Neural cell (in vitro differentiated cells): ENCODE measurements at regions not wholly inside any gene's neighbourhood (a gene's known extent, or its start where the extent isn't known, plus 50 kb on each side); places are given as distances from the start of the nearest gene placed in this dataset.
"Not testable (repeated sequence)": the region's sequence is repeated elsewhere in the genome, so short reads cannot be mapped to it uniquely, and the experiment has no call there.

ENCODE experiments used
- H2AFZ ChIP-seq: fragments of 200-600, 300-800 bp; sonication (generic), shearing (Covaris generic); 2 replicates; pipeline ENCODE4 v1.6.0; 2014; ENCODE audit warnings: low read depth, mild to moderate bottlenecking, antibody characterized with exemption, low read length, moderate library complexity
- H3F3A ChIP-seq: fragments of 200-600 bp; shearing (Covaris generic); 2 replicates; pipeline ENCODE4 v1.6.1; 2016; ENCODE audit warnings: mild to moderate bottlenecking, moderate library complexity, mixed read lengths, antibody characterized with exemption, low read length; ENCODE audit not compliant: insufficient read depth, poor library complexity, severe bottlenecking
- H3K27ac ChIP-seq: fragments of 200-600, 300-800 bp; sonication (generic), shearing (Covaris generic); 2 replicates; pipeline ENCODE4 v1.5.1; 2014; ENCODE audit warnings: mild to moderate bottlenecking, low read length, moderate library complexity
- H3K27me3 ChIP-seq: fragments of 300-800, 200-600 bp; sonication (generic), shearing (Covaris generic); 2 replicates; pipeline ENCODE4 v1.6.0; 2014; ENCODE audit warnings: mild to moderate bottlenecking, low read depth, low read length, moderate library complexity; ENCODE audit not compliant: insufficient read depth
- H3K36me3 ChIP-seq: fragments of 300-800, 200-600 bp; sonication (generic), shearing (Covaris generic); 2 replicates; pipeline ENCODE4 v1.5.1; 2014; ENCODE audit warnings: mild to moderate bottlenecking, antibody characterized with exemption, low read length, moderate library complexity; ENCODE audit not compliant: insufficient read depth
- H3K4me2 ChIP-seq: fragments of 300-800, 200-600 bp; sonication (generic), shearing (Covaris generic); 2 replicates; pipeline ENCODE4 v1.6.0; 2014; ENCODE audit warnings: mild to moderate bottlenecking, low read length
- H3K4me3 ChIP-seq: fragments of 300-800, 200-600 bp; sonication (generic), shearing (Covaris generic); 2 replicates; pipeline ENCODE4 v1.5.1; 2014; ENCODE audit warnings: mild to moderate bottlenecking, low read length, moderate library complexity
- H3K79me2 ChIP-seq: fragments of 200-600 bp; shearing (Covaris generic); replicated peaks from 2 replicates; pipeline ENCODE4 v1.6.0; 2014; ENCODE audit warnings: mild to moderate bottlenecking, low read length, moderate library complexity; ENCODE audit not compliant: insufficient read depth
- H3K9ac ChIP-seq: fragments of 300-800, 200-600 bp; sonication (generic), shearing (Covaris generic); 2 replicates; pipeline ENCODE4 v1.6.1; 2016; ENCODE audit warnings: mild to moderate bottlenecking, low read length, mixed read lengths
- H3K9me2 ChIP-seq: fragments of 200-600 bp; shearing (Covaris generic); 2 replicates; pipeline ENCODE4 v1.6.1; 2016; ENCODE audit warnings: mild to moderate bottlenecking, low read length, mixed read lengths; ENCODE audit not compliant: insufficient read depth
- H3K9me3 ChIP-seq: fragments of 200-600, 300-800 bp; sonication (generic), shearing (Covaris generic); 2 replicates; pipeline ENCODE4 v1.6.1; 2016; ENCODE audit warnings: mild to moderate bottlenecking, mixed run types, low read length, moderate library complexity, mixed read lengths
- H4K20me1 ChIP-seq: fragments of 200-600 bp; shearing (Covaris generic); 2 replicates; pipeline ENCODE4 v1.6.1; 2016; ENCODE audit warnings: mild to moderate bottlenecking, mixed run types; ENCODE audit not compliant: insufficient read depth
- EP300 ChIP-seq: fragments of 450-650 bp; conservative IDR thresholded peaks from 2 replicates; pipeline ENCODE4 v1.6.1; 2014; ENCODE audit warnings: antibody characterized with exemption, mild to moderate bottlenecking, moderate library complexity; ENCODE audit not compliant: poor library complexity, severe bottlenecking
- EZH2 ChIP-seq: fragments of 200-600, 300-800 bp; shearing (Covaris generic), sonication (generic); IDR thresholded peaks from 2 replicates; pipeline ENCODE4 v1.6.1; 2014; ENCODE audit warnings: antibody characterized with exemption, low read length, borderline replicate concordance, mild to moderate bottlenecking; ENCODE audit not compliant: insufficient read depth, poor library complexity, severe bottlenecking
- MXI1 ChIP-seq: fragments of 450-650 bp; conservative IDR thresholded peaks from 2 replicates; pipeline ENCODE4 v1.6.1; 2014; ENCODE audit warnings: antibody characterized with exemption, mild to moderate bottlenecking; ENCODE audit not compliant: poor library complexity, severe bottlenecking
- POLR2AphosphoS5 ChIP-seq: IDR thresholded peaks from 2 replicates; pipeline ENCODE4 v1.6.1; 2012
- RAD21 ChIP-seq: fragments of 450-650 bp; conservative IDR thresholded peaks from 2 replicates; pipeline ENCODE4 v1.6.1; 2014; ENCODE audit warnings: antibody characterized with exemption, mild to moderate bottlenecking, moderate library complexity
- SMC3 ChIP-seq: fragments of 450-650 bp; conservative IDR thresholded peaks from 2 replicates; pipeline ENCODE4 v1.6.1; 2014; ENCODE audit warnings: antibody characterized with exemption, mild to moderate bottlenecking, moderate library complexity; ENCODE audit not compliant: poor library complexity
- TAF1 ChIP-seq: IDR thresholded peaks from 2 replicates; pipeline ENCODE4 v1.6.1; 2012; ENCODE audit warnings: low read depth
- TF ChIP-seq, protein P1 (sequence below): fragments of 450-650 bp; IDR thresholded peaks from 2 replicates; pipeline ENCODE4 v1.5.1; 2014; ENCODE audit warnings: antibody characterized with exemption, mild to moderate bottlenecking, moderate library complexity; ENCODE audit not compliant: poor library complexity, severe bottlenecking
- TF ChIP-seq, protein P2 (sequence below): IDR thresholded peaks from 2 replicates; pipeline ENCODE4 v1.6.1; 2012; ENCODE audit warnings: borderline replicate concordance

DNA sequence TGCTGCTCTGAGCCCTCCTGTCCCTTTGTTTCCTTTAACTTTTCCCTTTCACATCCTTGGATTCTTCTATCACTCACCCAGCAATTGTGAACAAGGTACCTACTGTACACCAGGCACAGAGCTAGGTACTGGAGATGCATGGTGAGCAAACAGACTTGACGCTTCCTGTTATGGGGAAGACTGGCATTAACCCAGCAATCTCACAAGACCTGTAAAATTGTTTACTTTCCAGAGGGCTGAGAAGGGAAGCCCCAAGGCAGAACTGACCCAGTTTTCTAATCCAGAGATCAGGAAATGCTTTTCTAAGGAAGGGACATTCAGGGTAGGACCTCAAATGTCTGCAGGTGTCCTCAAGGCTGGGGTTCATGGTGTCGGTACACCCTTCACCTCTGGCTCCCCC lies 171.6 kb upstream of the KAZN start:
- no peaks in the 10 kb centered on the region for H3K9me3 ChIP-seq
- TF ChIP-seq, protein P1, sequence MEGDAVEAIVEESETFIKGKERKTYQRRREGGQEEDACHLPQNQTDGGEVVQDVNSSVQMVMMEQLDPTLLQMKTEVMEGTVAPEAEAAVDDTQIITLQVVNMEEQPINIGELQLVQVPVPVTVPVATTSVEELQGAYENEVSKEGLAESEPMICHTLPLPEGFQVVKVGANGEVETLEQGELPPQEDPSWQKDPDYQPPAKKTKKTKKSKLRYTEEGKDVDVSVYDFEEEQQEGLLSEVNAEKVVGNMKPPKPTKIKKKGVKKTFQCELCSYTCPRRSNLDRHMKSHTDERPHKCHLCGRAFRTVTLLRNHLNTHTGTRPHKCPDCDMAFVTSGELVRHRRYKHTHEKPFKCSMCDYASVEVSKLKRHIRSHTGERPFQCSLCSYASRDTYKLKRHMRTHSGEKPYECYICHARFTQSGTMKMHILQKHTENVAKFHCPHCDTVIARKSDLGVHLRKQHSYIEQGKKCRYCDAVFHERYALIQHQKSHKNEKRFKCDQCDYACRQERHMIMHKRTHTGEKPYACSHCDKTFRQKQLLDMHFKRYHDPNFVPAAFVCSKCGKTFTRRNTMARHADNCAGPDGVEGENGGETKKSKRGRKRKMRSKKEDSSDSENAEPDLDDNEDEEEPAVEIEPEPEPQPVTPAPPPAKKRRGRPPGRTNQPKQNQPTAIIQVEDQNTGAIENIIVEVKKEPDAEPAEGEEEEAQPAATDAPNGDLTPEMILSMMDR, result no peak
- TF ChIP-seq POLR2AphosphoS5 (no peak), MXI1 (no peak), RAD21 (no peak), EP300 (no peak), EZH2 (no peak), TAF1 (no peak), SMC3 (no peak)
- TF ChIP-seq, protein P2, sequence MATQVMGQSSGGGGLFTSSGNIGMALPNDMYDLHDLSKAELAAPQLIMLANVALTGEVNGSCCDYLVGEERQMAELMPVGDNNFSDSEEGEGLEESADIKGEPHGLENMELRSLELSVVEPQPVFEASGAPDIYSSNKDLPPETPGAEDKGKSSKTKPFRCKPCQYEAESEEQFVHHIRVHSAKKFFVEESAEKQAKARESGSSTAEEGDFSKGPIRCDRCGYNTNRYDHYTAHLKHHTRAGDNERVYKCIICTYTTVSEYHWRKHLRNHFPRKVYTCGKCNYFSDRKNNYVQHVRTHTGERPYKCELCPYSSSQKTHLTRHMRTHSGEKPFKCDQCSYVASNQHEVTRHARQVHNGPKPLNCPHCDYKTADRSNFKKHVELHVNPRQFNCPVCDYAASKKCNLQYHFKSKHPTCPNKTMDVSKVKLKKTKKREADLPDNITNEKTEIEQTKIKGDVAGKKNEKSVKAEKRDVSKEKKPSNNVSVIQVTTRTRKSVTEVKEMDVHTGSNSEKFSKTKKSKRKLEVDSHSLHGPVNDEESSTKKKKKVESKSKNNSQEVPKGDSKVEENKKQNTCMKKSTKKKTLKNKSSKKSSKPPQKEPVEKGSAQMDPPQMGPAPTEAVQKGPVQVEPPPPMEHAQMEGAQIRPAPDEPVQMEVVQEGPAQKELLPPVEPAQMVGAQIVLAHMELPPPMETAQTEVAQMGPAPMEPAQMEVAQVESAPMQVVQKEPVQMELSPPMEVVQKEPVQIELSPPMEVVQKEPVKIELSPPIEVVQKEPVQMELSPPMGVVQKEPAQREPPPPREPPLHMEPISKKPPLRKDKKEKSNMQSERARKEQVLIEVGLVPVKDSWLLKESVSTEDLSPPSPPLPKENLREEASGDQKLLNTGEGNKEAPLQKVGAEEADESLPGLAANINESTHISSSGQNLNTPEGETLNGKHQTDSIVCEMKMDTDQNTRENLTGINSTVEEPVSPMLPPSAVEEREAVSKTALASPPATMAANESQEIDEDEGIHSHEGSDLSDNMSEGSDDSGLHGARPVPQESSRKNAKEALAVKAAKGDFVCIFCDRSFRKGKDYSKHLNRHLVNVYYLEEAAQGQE, result no peak
- no peak overlapping the region for H2AFZ ChIP-seq
- no peaks in the 10 kb centered on the region for H3K9me2 ChIP-seq
- no peak overlapping the region for H3K4me3 ChIP-seq
- no peaks in the 10 kb centered on the region for H3K27me3 ChIP-seq
- no peak overlapping the region for H3K27ac ChIP-seq
- H3F3A ChIP-seq, result no peaks in the 10 kb centered on the region
- no peaks in the 10 kb centered on the region for H4K20me1 ChIP-seq
- H3K79me2 ChIP-seq, result no peaks in the 10 kb centered on the region
- H3K9ac ChIP-seq, result no peak overlapping the region
- H3K36me3 ChIP-seq, result no peaks in the 10 kb centered on the region
- H3K4me2 ChIP-seq, result no peak overlapping the region

DNA sequence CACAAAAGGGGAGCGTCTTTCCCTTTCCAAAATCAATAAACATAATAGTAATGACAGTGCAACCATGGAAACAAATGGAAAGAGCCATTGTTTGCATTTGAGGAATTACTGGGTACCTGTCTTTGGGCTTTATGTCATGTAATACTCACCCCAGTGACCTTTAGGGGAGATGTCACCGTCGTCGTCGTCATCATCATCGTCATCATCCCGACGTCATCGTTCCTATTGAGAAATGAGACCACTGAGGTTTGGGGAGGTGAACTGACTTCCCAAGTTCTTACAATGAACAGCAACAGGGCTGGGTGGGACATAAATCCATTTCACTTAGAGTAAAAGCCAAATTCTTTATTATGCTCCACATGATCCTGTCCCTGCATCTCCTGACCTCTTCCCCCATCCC lies 168.9 kb upstream of the KAZN start:
- Histone ChIP-seq H3K4me3 (no peak overlapping the region), H2AFZ (no peak overlapping the region), H3K27me3 (no peaks in the 10 kb centered on the region), H3K27ac (no peak overlapping the region), H4K20me1 (no peaks in the 10 kb centered on the region), H3K36me3 (no peaks in the 10 kb centered on the region), H3K9ac (no peak overlapping the region), H3K4me2 (no peak overlapping the region), H3K9me3 (no peaks in the 10 kb centered on the region), H3K79me2 (no peaks in the 10 kb centered on the region), H3K9me2 (no peaks in the 10 kb centered on the region), H3F3A (no peaks in the 10 kb centered on the region)
- TF ChIP-seq SMC3 (no peak), POLR2AphosphoS5 (no peak), RAD21 (no peak)

DNA sequence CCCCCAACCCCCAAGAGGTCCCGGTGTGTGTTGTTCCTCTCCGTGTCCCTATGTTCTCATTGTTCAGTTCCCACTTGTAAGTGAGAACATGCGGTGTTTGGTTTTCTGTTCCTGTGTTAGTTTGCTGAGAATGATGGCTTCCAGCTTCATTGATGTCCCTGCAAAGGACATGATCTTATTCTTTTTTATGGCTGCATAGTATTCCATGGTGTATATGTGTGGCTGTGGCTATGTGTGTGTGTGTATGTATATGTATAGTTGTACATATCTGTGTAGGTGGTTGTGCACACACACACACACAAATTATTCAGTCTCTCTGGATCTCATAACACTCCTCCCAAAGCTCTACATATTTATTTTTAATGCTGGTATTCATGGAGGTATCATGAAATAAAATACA lies 165.8 kb upstream of the KAZN start:
- not testable (repeated sequence) for H3F3A ChIP-seq, H3K27ac ChIP-seq, H3K27me3 ChIP-seq, H4K20me1 ChIP-seq, H3K9me3 ChIP-seq, H3K4me2 ChIP-seq, H3K9me2 ChIP-seq, H3K79me2 ChIP-seq, H3K4me3 ChIP-seq, H3K9ac ChIP-seq, H2AFZ ChIP-seq, H3K36me3 ChIP-seq
